Liver (tissue), 8 donors: ENCODE measurements at regions not wholly inside any gene's neighbourhood (a gene's known extent, or its start where the extent isn't known, plus 50 kb on each side); places are given as distances from the start of the nearest gene placed in this dataset.

Experiments
- DNase-seq: peaks from one replicate; pipeline ENCODE4 v3.0.0-alpha.2; 2017; ENCODE audit warnings: low spot score
- H3K27ac ChIP-seq, 2 donors: one replicate each; pipeline ENCODE4 v1.7.0; 2013; ENCODE audit warnings: inconsistent platforms in 2 of 2, low read length in 2 of 2, control low read depth in 1 of 2, low read depth in 1 of 2, mild to moderate bottlenecking in 1 of 2
- H3K27me3 ChIP-seq, 4 donors: one replicate each; pipeline versions ENCODE4 v1.6.1 to v1.7.0; 2013; ENCODE audit warnings: low read length in 3 of 4, inconsistent platforms in 1 of 4, mild to moderate bottlenecking in 1 of 4, moderate library complexity in 1 of 4; ENCODE audit not compliant: control insufficient read depth in 4 of 4, insufficient read depth in 4 of 4
- H3K36me3 ChIP-seq, 4 donors: one replicate each; pipeline versions ENCODE4 v1.6.1 to v1.7.0; 2013; ENCODE audit warnings: low read length in 3 of 4, mild to moderate bottlenecking in 3 of 4, low read depth in 1 of 4, moderate library complexity in 1 of 4; ENCODE audit not compliant: control insufficient read depth in 4 of 4, insufficient read depth in 3 of 4
- H3K4me1 ChIP-seq, 4 donors: one replicate each; pipeline versions ENCODE4 v1.6.1 to v1.7.0; 2013; ENCODE audit warnings: low read length in 3 of 4, mild to moderate bottlenecking in 3 of 4, moderate library complexity in 1 of 4; ENCODE audit not compliant: control insufficient read depth in 4 of 4, insufficient read depth in 4 of 4
- H3K4me3 ChIP-seq, 3 donors: one replicate each; pipeline versions ENCODE4 v1.6.1 to v1.7.0; 2013; ENCODE audit warnings: low read length in 3 of 3, control low read depth in 1 of 3, low read depth in 1 of 3, mild to moderate bottlenecking in 1 of 3
- H3K9ac ChIP-seq, 2 donors: one replicate each; pipeline ENCODE4 v1.7.0; 2013; ENCODE audit warnings: low read length in 2 of 2, mild to moderate bottlenecking in 2 of 2, moderate library complexity in 2 of 2, control low read depth in 1 of 2, low read depth in 1 of 2
- H3K9me3 ChIP-seq, 4 donors: one replicate each; pipeline versions ENCODE4 v1.6.1 to v1.7.0; 2013; ENCODE audit warnings: low read length in 3 of 4; ENCODE audit not compliant: control insufficient read depth in 4 of 4
- ATF3 ChIP-seq: IDR thresholded peaks from 2 replicates; pipeline ENCODE4 v1.6.1; 2016; ENCODE audit warnings: antibody characterized with exemption
- EGR1 ChIP-seq, 2 donors: IDR thresholded peaks; 2 replicates each; pipeline ENCODE4 v1.6.1; 2016 to 2018; ENCODE audit warnings: antibody characterized with exemption in 2 of 2, low read depth in 2 of 2
- FOXA1 ChIP-seq: IDR thresholded peaks from 2 replicates; pipeline ENCODE4 v1.6.1; 2016; ENCODE audit warnings: antibody characterized with exemption
- FOXA2 ChIP-seq: IDR thresholded peaks from 2 replicates; pipeline ENCODE4 v1.6.1; 2016; ENCODE audit warnings: antibody characterized with exemption
- GABPA ChIP-seq, 2 donors: IDR thresholded peaks in 1 of 2; conservative IDR thresholded peaks in 1 of 2; 2 replicates each; pipeline ENCODE4 v1.6.1; 2016; ENCODE audit warnings: antibody characterized with exemption in 2 of 2, mild to moderate bottlenecking in 1 of 2, moderate library complexity in 1 of 2
- HNF4A ChIP-seq, 2 donors: conservative IDR thresholded peaks; 2 replicates each; pipeline ENCODE4 v1.6.1; 2016; ENCODE audit warnings: antibody characterized with exemption in 2 of 2, mild to moderate bottlenecking in 2 of 2
- HNF4G ChIP-seq: IDR thresholded peaks from 2 replicates; pipeline ENCODE4 v1.6.1; 2016; ENCODE audit warnings: antibody characterized with exemption
- JUND ChIP-seq, 2 donors: IDR thresholded peaks; 2 replicates each; pipeline ENCODE4 v1.6.1; 2016; ENCODE audit warnings: antibody characterized with exemption in 2 of 2
- NR2F2 ChIP-seq: IDR thresholded peaks from 2 replicates; pipeline ENCODE4 v1.6.1; 2016; ENCODE audit warnings: antibody characterized with exemption
- RAD21 ChIP-seq, 2 donors: IDR thresholded peaks; 2 replicates each; pipeline ENCODE4 v1.6.1; 2016; ENCODE audit warnings: antibody characterized with exemption in 2 of 2, mild to moderate bottlenecking in 2 of 2
- REST ChIP-seq: IDR thresholded peaks from 2 replicates; pipeline ENCODE4 v1.6.1; 2016; ENCODE audit warnings: antibody characterized with exemption, mild to moderate bottlenecking
- RXRA ChIP-seq, 2 donors: IDR thresholded peaks; 2 replicates each; pipeline ENCODE4 v1.6.1; 2017 to 2018; ENCODE audit warnings: antibody characterized with exemption in 2 of 2, mild to moderate bottlenecking in 1 of 2
- SP1 ChIP-seq: IDR thresholded peaks from 2 replicates; pipeline ENCODE4 v1.6.1; 2018; ENCODE audit warnings: antibody characterized with exemption, mild to moderate bottlenecking
- TAF1 ChIP-seq: conservative IDR thresholded peaks from 2 replicates; pipeline ENCODE4 v1.6.1; 2016; ENCODE audit warnings: antibody characterized with exemption, mild to moderate bottlenecking
- YY1 ChIP-seq: IDR thresholded peaks from 2 replicates; pipeline ENCODE4 v1.6.1; 2016; ENCODE audit warnings: antibody characterized with exemption, mild to moderate bottlenecking
- WGBS: extraction: QIAGEN DNeasy Blood & Tissue Kit; methylation state at CpG from one replicate; pipeline ENCODE4 v1.1.7; 2013; 5-methylcytosine and 5-hydroxymethylcytosine counted together
- TF ChIP-seq, protein P1 (sequence below): IDR thresholded peaks from 2 replicates; pipeline ENCODE4 v1.6.1; 2016; ENCODE audit warnings: antibody characterized with exemption
- TF ChIP-seq, protein P2 (sequence below): fragments of 150-350 bp; IDR thresholded peaks from 2 replicates; pipeline ENCODE4 v1.5.1; 2017; ENCODE audit warnings: improper control_type of control experiment, low read depth, low read length; ENCODE audit not compliant: missing input control
- TF ChIP-seq, protein P3 (sequence below): IDR thresholded peaks from 2 replicates; pipeline ENCODE4 v1.6.1; 2016; ENCODE audit warnings: antibody characterized with exemption
- donor health status: healthy.
- donor health status: healthy.
- donor health status: healthy.
- donor health status: healthy.
- donor health status: healthy.

DNA sequence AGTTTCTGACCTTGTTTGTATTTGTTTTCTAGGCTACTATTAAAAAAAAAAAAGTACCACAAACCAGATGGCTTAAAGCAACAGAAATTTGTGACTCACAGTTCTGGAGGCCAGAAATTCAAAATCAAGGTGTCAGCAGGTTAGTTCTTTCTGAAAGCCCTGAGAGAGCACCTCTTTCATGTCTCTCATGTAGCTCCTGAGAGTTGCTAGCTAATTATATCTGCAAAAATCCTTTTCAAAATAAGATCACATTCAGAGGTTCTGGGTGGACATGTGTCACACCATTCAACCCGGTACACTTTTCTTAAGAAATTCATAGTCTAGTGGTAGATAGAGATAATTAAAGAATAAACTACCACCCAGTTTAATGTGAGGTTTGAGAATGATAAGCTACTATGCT is 888.6 kb downstream of the GRID1 start:
- no peak for DNase-seq
- H3K27ac ChIP-seq: no peak overlapping the region
- no peak overlapping the region for H3K9ac ChIP-seq
- WGBS: 78% methylated on average over 1 of the region's 1 CpG
- H3K4me1 ChIP-seq: no peaks in the 10 kb centered on the region
- no peak for TF ChIP-seq YY1
- TF ChIP-seq FOXA1: no peak
- TF ChIP-seq ATF3: no peak
- H3K27me3 ChIP-seq: no peaks in the 10 kb centered on the region
- H3K36me3 ChIP-seq: no peaks in the 10 kb centered on the region
- H3K9me3 ChIP-seq: peaks cover 0 to 3% (median 0%) of the 10 kb centered on the region in 4 donors
- no peak overlapping the region for H3K4me3 ChIP-seq

GRCh38 chr10:85490431-85490830 is 876.2 kb downstream of the GRID1 start:
- Histone ChIP-seq H3K4me3 (no peak overlapping the region), H3K4me1 (no peaks in the 10 kb centered on the region), H3K9ac (no peak overlapping the region), H3K27me3 (no peaks in the 10 kb centered on the region), H3K27ac (no peak overlapping the region), H3K9me3 (peaks cover 0 to 3% (median 0%) of the 10 kb centered on the region in 4 donors), H3K36me3 (no peaks in the 10 kb centered on the region)
- TF ChIP-seq, protein P1, sequence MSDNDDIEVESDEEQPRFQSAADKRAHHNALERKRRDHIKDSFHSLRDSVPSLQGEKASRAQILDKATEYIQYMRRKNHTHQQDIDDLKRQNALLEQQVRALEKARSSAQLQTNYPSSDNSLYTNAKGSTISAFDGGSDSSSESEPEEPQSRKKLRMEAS: no peak
- TF ChIP-seq HNF4G: no peak
- no peak for TF ChIP-seq GABPA (IDR thresholded peaks at IDR 0.05 in 1 of 2, conservative IDR thresholded peaks at IDR 0.05 in 1 of 2)
- TF ChIP-seq EGR1 (IDR thresholded peaks at IDR 0.05; ENCODE audit: low read depth in 2 of 2): no peak
- TF ChIP-seq FOXA1: no peak
- TF ChIP-seq NR2F2: no peak
- TF ChIP-seq, protein P2, sequence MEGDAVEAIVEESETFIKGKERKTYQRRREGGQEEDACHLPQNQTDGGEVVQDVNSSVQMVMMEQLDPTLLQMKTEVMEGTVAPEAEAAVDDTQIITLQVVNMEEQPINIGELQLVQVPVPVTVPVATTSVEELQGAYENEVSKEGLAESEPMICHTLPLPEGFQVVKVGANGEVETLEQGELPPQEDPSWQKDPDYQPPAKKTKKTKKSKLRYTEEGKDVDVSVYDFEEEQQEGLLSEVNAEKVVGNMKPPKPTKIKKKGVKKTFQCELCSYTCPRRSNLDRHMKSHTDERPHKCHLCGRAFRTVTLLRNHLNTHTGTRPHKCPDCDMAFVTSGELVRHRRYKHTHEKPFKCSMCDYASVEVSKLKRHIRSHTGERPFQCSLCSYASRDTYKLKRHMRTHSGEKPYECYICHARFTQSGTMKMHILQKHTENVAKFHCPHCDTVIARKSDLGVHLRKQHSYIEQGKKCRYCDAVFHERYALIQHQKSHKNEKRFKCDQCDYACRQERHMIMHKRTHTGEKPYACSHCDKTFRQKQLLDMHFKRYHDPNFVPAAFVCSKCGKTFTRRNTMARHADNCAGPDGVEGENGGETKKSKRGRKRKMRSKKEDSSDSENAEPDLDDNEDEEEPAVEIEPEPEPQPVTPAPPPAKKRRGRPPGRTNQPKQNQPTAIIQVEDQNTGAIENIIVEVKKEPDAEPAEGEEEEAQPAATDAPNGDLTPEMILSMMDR: no peak
- TF ChIP-seq RAD21 (IDR thresholded peaks at IDR 0.05): no peak
- TF ChIP-seq SP1: no peak
- TF ChIP-seq FOXA2: no peak
- TF ChIP-seq RXRA (IDR thresholded peaks at IDR 0.05): no peak
- TF ChIP-seq ATF3: no peak
- no peak for TF ChIP-seq REST
- no peak for TF ChIP-seq JUND (IDR thresholded peaks at IDR 0.05)
- no peak for TF ChIP-seq HNF4A (conservative IDR thresholded peaks at IDR 0.05)
- no peak for TF ChIP-seq TAF1
- TF ChIP-seq YY1: no peak
- TF ChIP-seq, protein P3, sequence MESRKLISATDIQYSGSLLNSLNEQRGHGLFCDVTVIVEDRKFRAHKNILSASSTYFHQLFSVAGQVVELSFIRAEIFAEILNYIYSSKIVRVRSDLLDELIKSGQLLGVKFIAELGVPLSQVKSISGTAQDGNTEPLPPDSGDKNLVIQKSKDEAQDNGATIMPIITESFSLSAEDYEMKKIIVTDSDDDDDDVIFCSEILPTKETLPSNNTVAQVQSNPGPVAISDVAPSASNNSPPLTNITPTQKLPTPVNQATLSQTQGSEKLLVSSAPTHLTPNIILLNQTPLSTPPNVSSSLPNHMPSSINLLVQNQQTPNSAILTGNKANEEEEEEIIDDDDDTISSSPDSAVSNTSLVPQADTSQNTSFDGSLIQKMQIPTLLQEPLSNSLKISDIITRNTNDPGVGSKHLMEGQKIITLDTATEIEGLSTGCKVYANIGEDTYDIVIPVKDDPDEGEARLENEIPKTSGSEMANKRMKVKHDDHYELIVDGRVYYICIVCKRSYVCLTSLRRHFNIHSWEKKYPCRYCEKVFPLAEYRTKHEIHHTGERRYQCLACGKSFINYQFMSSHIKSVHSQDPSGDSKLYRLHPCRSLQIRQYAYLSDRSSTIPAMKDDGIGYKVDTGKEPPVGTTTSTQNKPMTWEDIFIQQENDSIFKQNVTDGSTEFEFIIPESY: no peak
- no peak for DNase-seq
